H1 (cell line): ENCODE measurements at regions not wholly inside any gene's neighbourhood (a gene's known extent, or its start where the extent isn't known, plus 50 kb on each side); places are given as distances from the start of the nearest gene placed in this dataset.

Source experiments
- CTCF ChIA-PET: fragments of 300-600 bp; sonication (Branson Sonifier 250); formaldehyde crosslinking; loops from one replicate; lab custom pipeline; 2021; ENCODE audit not compliant: partially characterized antibody; lab: Charles Lee
- POLR2A ChIA-PET: fragments of 300-600 bp; sonication (Branson Sonifier 250); formaldehyde crosslinking; loops from one replicate; lab custom pipeline; 2021; ENCODE audit warnings: inconsistent platforms; ENCODE audit not compliant: partially characterized antibody; lab: Charles Lee
- DNase-seq, 2 experiments: peaks; one replicate each; pipeline versions ENCODE4 v3.0.0 to v3.0.0-alpha.2; 2010 to 2022; ENCODE audit warnings: low spot score in 2 of 2, low read depth in 1 of 2, mixed read lengths in 1 of 2
- FAIRE-seq: peaks from 2 replicates; lab custom pipeline; 2011; peaks lifted over from hg19 to GRCh38; lab: Jason Lieb, UNC
- H2AFZ ChIP-seq: 2 replicates; pipeline ENCODE4 v1.8.1; 2012; ENCODE audit warnings: low read length, inconsistent platforms
- H2AK5ac ChIP-seq: 2 replicates; pipeline ENCODE4 v1.6.1; 2013; ENCODE audit warnings: low read depth, low read length
- H2BK120ac ChIP-seq: replicated peaks from 2 replicates; pipeline ENCODE3; 2013; ENCODE audit warnings: low read depth, low read length, inconsistent platforms
- H2BK12ac ChIP-seq: 2 replicates; pipeline ENCODE4 v1.6.1; 2013; ENCODE audit warnings: low read depth, low read length
- H2BK15ac ChIP-seq: 2 replicates; pipeline ENCODE4 v1.6.1; 2013; ENCODE audit warnings: low read length
- H2BK20ac ChIP-seq: 2 replicates; pipeline ENCODE4 v1.6.1; 2013; ENCODE audit warnings: low read length
- H2BK5ac ChIP-seq: 2 replicates; pipeline ENCODE4 v1.6.1; 2013; ENCODE audit warnings: low read depth, low read length
- H3K14ac ChIP-seq: 2 replicates; pipeline ENCODE4 v1.6.1; 2013; ENCODE audit warnings: inconsistent platforms; ENCODE audit not compliant: insufficient read length
- H3K18ac ChIP-seq: 2 replicates; pipeline ENCODE4 v1.6.1; 2013; ENCODE audit warnings: low read length; ENCODE audit errors: extremely low read depth
- H3K23ac ChIP-seq: 2 replicates; pipeline ENCODE4 v1.6.1; 2013; ENCODE audit warnings: inconsistent platforms; ENCODE audit not compliant: insufficient read length
- H3K23me2 ChIP-seq: 2 replicates; pipeline ENCODE4 v1.6.1; 2013; ENCODE audit warnings: low read depth, low read length
- H3K27ac ChIP-seq: 2 replicates; pipeline ENCODE4 v1.6.1; 2011; ENCODE audit warnings: low read depth, low read length, inconsistent platforms
- H3K27me3 ChIP-seq, 4 experiments: replicated peaks in 1 of 4; 1 replicate in 1 of 4; 2 replicates in 3 of 4; pipeline versions ENCODE4 v1.6.1 to v1.8.1; 2011 to 2013; ENCODE audit warnings: low read length in 3 of 4, mild to moderate bottlenecking in 3 of 4, inconsistent platforms in 2 of 4, mixed read lengths in 2 of 4, moderate library complexity in 1 of 4; ENCODE audit not compliant: control insufficient read depth in 3 of 4, insufficient read depth in 3 of 4; ENCODE audit errors: extremely low read depth in 1 of 4
- H3K36me3 ChIP-seq, 4 experiments: 2 replicates each; pipeline versions ENCODE4 v1.6.1 to v1.8.1; 2011 to 2013; ENCODE audit warnings: mild to moderate bottlenecking in 4 of 4, low read length in 3 of 4, moderate library complexity in 2 of 4, control low read depth in 1 of 4, inconsistent platforms in 1 of 4; ENCODE audit not compliant: insufficient read depth in 4 of 4, control insufficient read depth in 2 of 4
- H3K4ac ChIP-seq: replicated peaks from 2 replicates; pipeline ENCODE3; 2013; ENCODE audit warnings: low read length, low read depth, mixed read lengths, inconsistent platforms; ENCODE audit not compliant: insufficient read length
- H3K4me1 ChIP-seq, 4 experiments: replicated peaks in 1 of 4; 1 replicate in 1 of 4; 2 replicates in 3 of 4; pipeline versions ENCODE4 v1.6.1 to v1.8.1; 2011 to 2013; ENCODE audit warnings: low read length in 3 of 4, inconsistent platforms in 2 of 4, mixed read lengths in 1 of 4; ENCODE audit not compliant: insufficient read depth in 4 of 4, control insufficient read depth in 3 of 4
- H3K4me2 ChIP-seq, 2 experiments: 2 replicates each; pipeline versions ENCODE4 v1.6.1 to v1.8.1; 2011 to 2013; ENCODE audit warnings: low read depth in 2 of 2, low read length in 2 of 2, control low read depth in 1 of 2, inconsistent platforms in 1 of 2, mild to moderate bottlenecking in 1 of 2; ENCODE audit not compliant: insufficient read depth in 1 of 2
- H3K4me3 ChIP-seq, 4 experiments: fragments of 200-600, 300-600 bp in 1 of 4; sonication (generic), shearing (Covaris generic), sonication (Bioruptor Twin) in 1 of 4; 2 replicates each; pipeline versions ENCODE4 v1.5.1 to v1.8.1; 2011 to 2016; ENCODE audit warnings: low read length in 4 of 4, low read depth in 3 of 4, control low read depth in 2 of 4, inconsistent platforms in 2 of 4, mild to moderate bottlenecking in 2 of 4, mixed read lengths in 1 of 4, moderate library complexity in 1 of 4; ENCODE audit not compliant: insufficient read depth in 2 of 4; ENCODE audit errors: extremely low read depth in 1 of 4
- H3K56ac ChIP-seq: replicated peaks from 2 replicates; pipeline ENCODE3; 2013; ENCODE audit warnings: low read depth, mild to moderate bottlenecking, mixed read lengths, low read length, inconsistent platforms; ENCODE audit not compliant: insufficient read length
- H3K79me1 ChIP-seq: 2 replicates; pipeline ENCODE4 v1.6.1; 2013; ENCODE audit warnings: low read depth, low read length, control low read depth
- H3K79me2 ChIP-seq, 2 experiments: 2 replicates each; pipeline versions ENCODE4 v1.6.1 to v1.8.1; 2012 to 2013; ENCODE audit warnings: low read length in 2 of 2, mild to moderate bottlenecking in 2 of 2, inconsistent platforms in 1 of 2; ENCODE audit not compliant: insufficient read depth in 2 of 2, control insufficient read depth in 1 of 2
- H3K9ac ChIP-seq, 4 experiments: replicated peaks in 1 of 4; 1 replicate in 1 of 4; 2 replicates in 3 of 4; pipeline versions ENCODE4 v1.6.1 to v1.8.1; 2011 to 2013; ENCODE audit warnings: low read depth in 3 of 4, low read length in 3 of 4, control low read depth in 2 of 4, mild to moderate bottlenecking in 2 of 4, moderate library complexity in 2 of 4, inconsistent platforms in 1 of 4; ENCODE audit errors: extremely low read depth in 1 of 4
- H3K9me3 ChIP-seq, 2 experiments: 2 replicates each; pipeline versions ENCODE4 v1.6.1 to v1.8.1; 2012 to 2013; ENCODE audit warnings: mild to moderate bottlenecking in 2 of 2, moderate library complexity in 2 of 2, control low read depth in 1 of 2, inconsistent platforms in 1 of 2, low read depth in 1 of 2, low read length in 1 of 2, mixed read lengths in 1 of 2; ENCODE audit not compliant: insufficient read depth in 2 of 2
- H4K20me1 ChIP-seq, 2 experiments: replicated peaks in 1 of 2; 2 replicates each; pipeline versions ENCODE3 to v1.8.1; 2011 to 2013; ENCODE audit warnings: inconsistent platforms in 2 of 2, low read length in 2 of 2, mild to moderate bottlenecking in 1 of 2; ENCODE audit not compliant: insufficient read depth in 2 of 2, control insufficient read depth in 1 of 2
- H4K5ac ChIP-seq: 2 replicates; pipeline ENCODE4 v1.6.1; 2013; ENCODE audit warnings: low read length, low read depth, mixed read lengths, inconsistent platforms; ENCODE audit not compliant: insufficient read length
- H4K8ac ChIP-seq: 2 replicates; pipeline ENCODE4 v1.8.0; 2013; ENCODE audit warnings: mild to moderate bottlenecking, moderate library complexity, low read length, inconsistent platforms; ENCODE audit not compliant: insufficient read depth; ENCODE audit errors: extremely low read depth
- H4K91ac ChIP-seq: replicated peaks from 2 replicates; pipeline ENCODE3; 2013; ENCODE audit warnings: low read length, mixed read lengths, inconsistent platforms; ENCODE audit not compliant: insufficient read length
- BACH1 ChIP-seq: IDR thresholded peaks from 2 replicates; pipeline ENCODE4 v1.6.1; 2012; ENCODE audit warnings: low read length, improper control_type of control experiment
- CHD2 ChIP-seq: IDR thresholded peaks from 2 replicates; pipeline ENCODE4 v1.6.1; 2012; ENCODE audit warnings: low read length, improper control_type of control experiment
- CREB1 ChIP-seq: IDR thresholded peaks from 2 replicates; pipeline ENCODE4 v1.6.1; 2012; ENCODE audit warnings: inconsistent platforms
- CTBP2 ChIP-seq: IDR thresholded peaks from 2 replicates; pipeline ENCODE4 v1.7.0; 2011; ENCODE audit warnings: borderline replicate concordance, mild to moderate bottlenecking, moderate library complexity, mixed read lengths, low read length; ENCODE audit not compliant: insufficient read depth, insufficient read length
- GTF2F1 ChIP-seq: IDR thresholded peaks from 2 replicates; pipeline ENCODE4 v1.6.1; 2012; ENCODE audit warnings: low read depth, low read length, improper control_type of control experiment, borderline replicate concordance
- JUN ChIP-seq: IDR thresholded peaks from 2 replicates; pipeline ENCODE4 v1.6.1; 2011; ENCODE audit warnings: low read depth, mild to moderate bottlenecking, improper control_type of control experiment, low read length
- KDM5A ChIP-seq: fragments of 200-600 bp; IDR thresholded peaks from 2 replicates; pipeline ENCODE4 v1.7.1; 2012; ENCODE audit warnings: mild to moderate bottlenecking, low read length, inconsistent platforms, mixed read lengths
- NANOG ChIP-seq: IDR thresholded peaks from 2 replicates; pipeline ENCODE4 v1.6.1; 2011; ENCODE audit warnings: low read length, low read depth, mild to moderate bottlenecking, inconsistent platforms; ENCODE audit not compliant: insufficient read depth, poor library complexity, severe bottlenecking
- POU5F1 ChIP-seq: IDR thresholded peaks from 2 replicates; pipeline ENCODE4 v1.6.1; 2011; ENCODE audit warnings: low read depth, mild to moderate bottlenecking, low read length, moderate library complexity
- SIN3A ChIP-seq, 2 experiments: IDR thresholded peaks in 1 of 2; conservative IDR thresholded peaks in 1 of 2; 2 replicates each; pipeline ENCODE4 v1.6.1; 2011 to 2012; ENCODE audit warnings: low read length in 2 of 2, improper control_type of control experiment in 1 of 2, low read depth in 1 of 2, mild to moderate bottlenecking in 1 of 2
- SIRT6 ChIP-seq: IDR thresholded peaks from one replicate; pipeline ENCODE4 v1.7.1; 2012; ENCODE audit warnings: low read length, inconsistent platforms
- SIX5 ChIP-seq: IDR thresholded peaks from 2 replicates; pipeline ENCODE4 v1.6.1; 2011; ENCODE audit warnings: mild to moderate bottlenecking, low read depth, low read length
- SUZ12 ChIP-seq: fragments of 200-600 bp; sonication (generic); IDR thresholded peaks from 2 replicates; pipeline ENCODE4 v1.6.1; 2012; ENCODE audit warnings: mild to moderate bottlenecking, inconsistent platforms, low read length, moderate library complexity, mixed read lengths
- TAF7 ChIP-seq: optimal IDR thresholded peaks from 2 replicates; pipeline ENCODE3; 2011; ENCODE audit warnings: low read depth, mild to moderate bottlenecking, inconsistent platforms, low read length, moderate library complexity, borderline replicate concordance
- TBP ChIP-seq: IDR thresholded peaks from 2 replicates; pipeline ENCODE4 v1.6.1; 2011; ENCODE audit warnings: low read depth, low read length, improper control_type of control experiment
- TEAD4 ChIP-seq: IDR thresholded peaks from 2 replicates; pipeline ENCODE4 v1.6.1; 2012; ENCODE audit warnings: low read depth, low read length, inconsistent platforms, mixed read lengths
- ZNF274 ChIP-seq: IDR thresholded peaks from 2 replicates; pipeline ENCODE4 v1.7.0; 2012; ENCODE audit warnings: low read length, borderline replicate concordance; ENCODE audit errors: extremely low read depth
- WGBS, 2 experiments: shearing (Covaris generic) in 1 of 2; methylation state at CpG; one replicate each; pipeline versions ENCODE4 v1.1.6 to v1.1.7; 2013 to 2015; ENCODE audit warnings: low lambda C conversion rate in 2 of 2, mixed read lengths in 2 of 2, inconsistent platforms in 1 of 2, low coverage in 1 of 2, missing lambda C conversion rate in 1 of 2; ENCODE audit not compliant: insufficient replicate concordance in 2 of 2, insufficient coverage in 1 of 2, insufficient read length in 1 of 2; ENCODE audit errors: extremely low coverage in 1 of 2, missing lambda C conversion rate in 1 of 2; 5-methylcytosine and 5-hydroxymethylcytosine counted together

DNA sequence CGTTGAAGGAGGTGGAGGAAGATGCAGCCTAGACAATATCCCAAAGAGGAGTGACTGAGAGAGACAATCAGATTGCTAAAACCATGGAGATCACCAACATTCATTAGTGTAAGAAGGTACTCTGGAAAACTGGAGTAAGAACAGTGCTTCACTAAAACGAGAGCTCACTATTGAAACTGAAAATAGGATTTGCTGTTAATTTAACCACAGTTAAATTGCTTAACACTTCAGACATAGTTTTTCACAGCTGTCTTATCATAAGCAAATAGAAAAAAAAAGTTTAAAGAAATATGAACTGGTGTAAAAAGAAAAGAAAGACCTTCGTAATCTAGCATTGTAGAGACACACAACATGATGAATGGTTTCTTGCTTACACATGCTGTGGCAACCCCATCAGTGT lies 1049.8 kb upstream of the CHAC2 start:
- H2BK12ac ChIP-seq = no peak overlapping the region
- H3K14ac ChIP-seq = no peak overlapping the region
- no peak overlapping the region for H2BK120ac ChIP-seq
- H3K4me1 ChIP-seq = no peaks in the 10 kb centered on the region
- no peaks in the 10 kb centered on the region for H3K9me3 ChIP-seq
- H3K27me3 ChIP-seq = no peaks in the 10 kb centered on the region
- H2AFZ ChIP-seq = no peak overlapping the region
- DNase-seq (no peak), FAIRE-seq (no peak)
- no peak overlapping the region for H2AK5ac ChIP-seq
- H4K91ac ChIP-seq = no peak overlapping the region
- H4K5ac ChIP-seq = no peak overlapping the region
- H2BK20ac ChIP-seq = no peak overlapping the region
- no peaks in the 10 kb centered on the region for H3K36me3 ChIP-seq
- H3K4me2 ChIP-seq = no peak overlapping the region
- ChIA-PET POLR2A (no interaction called here), CTCF (interaction anchor here (0.6 kb wide), 1 partner anchor 62 kb away, joined by 3 read pairs; no protein-coding TSS in a partner anchor)
- H3K9ac ChIP-seq = no peak overlapping the region
- no peak overlapping the region for H2BK5ac ChIP-seq
- H3K79me2 ChIP-seq = no peaks in the 10 kb centered on the region
- no peak overlapping the region for H2BK15ac ChIP-seq
- no peaks in the 10 kb centered on the region for H3K79me1 ChIP-seq
- H3K4me3 ChIP-seq = no peak overlapping the region
- WGBS, 2 experiments = 94% methylated on average over 3 of the region's 3 CpGs; no CpG with 5 or more reads in 1 of the 2 experiments
- no peak overlapping the region for H3K56ac ChIP-seq
- no peaks in the 10 kb centered on the region for H3K23me2 ChIP-seq
- no peak overlapping the region for H3K4ac ChIP-seq
- H4K8ac ChIP-seq = no peak overlapping the region
- no peak overlapping the region for H3K27ac ChIP-seq
- H3K18ac ChIP-seq = no peak overlapping the region
- H3K23ac ChIP-seq = no peak overlapping the region
- H4K20me1 ChIP-seq = no peaks in the 10 kb centered on the region
- TF ChIP-seq POU5F1 = no peak
- no peak for TF ChIP-seq TBP
- TF ChIP-seq GTF2F1 = no peak
- no peak for TF ChIP-seq TAF7
- TF ChIP-seq NANOG = no peak
- no peak for TF ChIP-seq KDM5A
- no peak for TF ChIP-seq BACH1
- TF ChIP-seq SUZ12 = no peak
- TF ChIP-seq TEAD4 = no peak
- no peak for TF ChIP-seq ZNF274
- no peak for TF ChIP-seq JUN
- no peak for TF ChIP-seq SIN3A (conservative IDR thresholded peaks at IDR 0.05 in 1 of 2, IDR thresholded peaks at IDR 0.05 in 1 of 2; ENCODE audit: low read depth in 1 of 2, low read length in 2 of 2)
- TF ChIP-seq SIX5 = no peak
- TF ChIP-seq SIRT6 = no peak
- TF ChIP-seq CHD2 = no peak
- no peak for TF ChIP-seq CREB1
- no peak for TF ChIP-seq CTBP2
